NCI-H128 (cell line): ENCODE measurements at regions not wholly inside any gene's neighbourhood (a gene's known extent, or its start where the extent isn't known, plus 50 kb on each side); places are given as distances from the start of the nearest gene placed in this dataset.

Experiments
- DNase-seq: peaks from one replicate; lab custom pipeline; 2025; ENCODE audit not compliant: unreplicated experiment; lab: John Stamatoyannopoulos, UW

DNA sequence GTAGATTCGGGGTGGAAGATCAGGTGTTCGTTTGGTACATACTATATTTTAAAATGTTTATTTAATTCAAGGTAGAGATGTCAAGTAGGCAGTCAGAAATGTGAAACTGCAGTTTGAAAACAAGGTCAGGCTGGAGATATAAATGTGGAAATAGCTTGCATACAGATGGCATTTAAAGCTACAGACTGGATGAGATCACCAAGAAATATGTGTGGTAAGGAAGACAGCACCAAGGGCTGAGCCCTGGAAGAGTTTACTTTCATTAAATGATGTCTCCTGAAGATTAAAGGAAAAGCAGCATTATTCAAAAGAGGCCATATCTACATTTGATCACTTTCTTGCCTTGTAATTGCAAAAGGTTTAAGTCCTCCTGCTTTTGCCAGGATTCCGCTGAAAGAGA is 271.3 kb downstream of the PTBP2 start:
- DNase-seq = no peak

- no peak for DNase-seq
Observed at GRCh38 chr1:96995351-96995750, 273.8 kb downstream of the PTBP2 start.

- no peak for DNase-seq
Observed at GRCh38 chr1:96996001-96996400, 274.4 kb downstream of the PTBP2 start.

GRCh38 chr1:96997717-96998116 is 276.1 kb downstream of the PTBP2 start:
- no peak for DNase-seq

- DNase-seq = no peak
Observed at GRCh38 chr1:96998466-96998865, 276.9 kb downstream of the PTBP2 start.

GRCh38 chr1:96999191-96999590 is 277.6 kb downstream of the PTBP2 start:
- DNase-seq = no peak

DNA sequence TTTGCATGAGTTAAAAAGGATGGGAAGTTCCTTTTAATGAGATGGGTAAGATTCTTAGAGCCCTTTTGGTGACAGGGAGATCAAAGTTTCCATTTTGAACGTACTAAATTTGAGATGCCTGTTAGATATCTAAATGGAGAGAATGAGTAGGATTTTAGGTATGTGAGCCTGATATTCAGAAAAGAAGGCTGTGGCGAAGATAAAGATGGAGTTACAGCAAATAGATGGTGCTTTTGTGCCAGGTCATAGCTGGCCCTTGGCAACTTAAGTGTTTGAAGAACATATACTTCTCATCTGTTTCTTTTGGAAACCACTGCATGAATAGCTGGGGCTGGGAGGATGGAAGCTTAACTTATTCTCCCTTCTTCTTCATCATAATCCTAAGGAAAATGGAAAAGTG is 282.5 kb downstream of the PTBP2 start:
- no peak for DNase-seq

GRCh38 chr1:97004743-97005142 is 283.2 kb downstream of the PTBP2 start:
- DNase-seq = no peak

DNA sequence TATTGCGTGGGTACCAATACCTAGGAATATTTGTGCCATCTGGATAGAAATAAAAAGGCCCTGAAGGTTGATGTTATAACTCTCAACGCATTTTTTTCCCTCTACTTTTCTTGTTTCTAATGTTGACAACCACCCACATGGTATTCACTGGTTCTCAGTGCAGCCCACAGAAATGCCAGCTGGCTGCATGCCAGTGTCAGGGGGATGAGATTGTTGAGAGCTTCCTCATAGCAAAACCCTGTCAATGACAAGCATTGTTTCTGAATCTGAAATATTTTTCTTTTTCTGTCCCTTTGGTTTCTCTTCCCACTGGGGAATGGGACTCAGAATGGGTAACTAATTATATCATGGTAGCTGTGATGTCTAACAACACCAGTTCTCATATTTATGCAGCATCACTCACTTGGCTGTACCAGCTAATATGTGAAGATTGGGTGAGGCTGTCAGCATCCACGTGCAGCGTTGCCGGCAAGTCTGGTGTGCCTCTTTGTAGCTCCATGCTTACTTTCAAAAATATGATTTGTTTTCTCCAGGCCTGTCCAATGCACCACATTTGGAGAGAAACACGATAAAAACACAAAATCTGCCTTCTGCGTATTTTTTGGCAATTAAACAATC is 284.6 kb downstream of the PTBP2 start:
- no peak for DNase-seq

DNA sequence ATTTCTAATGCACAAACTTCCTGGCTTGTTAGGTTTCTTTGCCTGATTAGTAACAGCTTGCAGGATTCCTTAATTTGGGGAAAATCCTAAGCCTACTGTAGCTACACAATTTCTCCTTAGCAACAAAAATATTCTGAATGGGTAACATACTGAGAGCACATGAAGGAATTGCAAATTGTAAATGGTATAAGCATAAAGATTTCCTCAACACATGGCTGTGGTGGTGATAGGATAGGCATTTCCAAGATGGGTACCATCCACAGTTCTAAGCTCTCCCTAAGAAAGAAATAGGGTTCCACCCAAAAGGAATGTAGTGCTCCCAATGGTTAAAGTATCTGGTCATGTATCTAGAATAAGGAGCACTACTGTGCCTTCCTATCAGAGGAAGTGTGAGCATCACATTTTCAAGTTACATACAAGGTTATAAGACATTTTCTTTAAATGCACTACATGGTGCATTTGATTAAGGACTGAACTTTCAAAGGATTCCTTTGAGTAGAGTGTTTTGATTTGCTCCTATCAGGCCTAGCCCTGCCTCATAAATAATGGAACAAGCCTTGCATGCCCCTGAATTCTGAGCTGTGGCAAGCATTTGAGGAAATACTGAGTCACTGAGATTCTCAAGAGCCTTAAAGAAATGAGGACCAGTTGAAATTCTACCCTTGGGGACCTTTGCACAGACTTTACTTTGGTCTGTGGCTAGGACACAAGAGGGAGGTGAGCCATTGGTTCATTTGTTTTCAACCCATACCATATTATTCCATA is 286.4 kb downstream of the PTBP2 start:
- no peak for DNase-seq

DNA sequence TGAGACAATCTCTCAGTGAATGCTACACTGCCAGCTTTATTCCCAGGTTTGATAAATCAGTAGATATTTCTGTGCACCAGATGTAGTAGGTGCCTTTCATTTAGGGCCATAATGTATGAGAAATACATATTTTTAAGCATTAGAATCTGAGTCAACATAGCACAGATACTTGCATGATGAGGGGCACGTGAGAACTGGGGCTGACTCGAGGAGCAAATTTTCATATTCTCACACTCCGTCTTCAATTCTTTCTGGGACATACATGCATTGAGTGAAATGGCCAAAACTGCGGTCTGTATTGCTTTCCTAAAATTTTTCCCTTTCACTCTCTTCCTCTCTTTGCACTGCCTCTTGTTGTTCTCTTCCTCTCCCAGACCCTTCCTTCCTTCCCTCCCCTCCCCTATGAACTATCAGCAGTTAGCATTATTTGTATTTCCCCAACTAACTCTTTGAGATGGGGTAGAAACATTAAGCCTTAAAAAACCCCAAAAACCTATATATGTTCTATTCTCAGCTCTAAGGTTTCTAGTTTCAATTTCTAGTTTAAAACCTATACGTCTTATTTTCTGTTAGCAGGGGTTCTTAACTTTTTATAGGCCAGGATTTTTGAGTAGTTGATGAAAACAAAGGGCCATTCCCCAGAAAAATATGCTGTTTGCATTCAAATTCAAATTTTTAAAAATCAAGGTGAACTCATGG is 289.1 kb downstream of the PTBP2 start:
- no peak for DNase-seq

DNA sequence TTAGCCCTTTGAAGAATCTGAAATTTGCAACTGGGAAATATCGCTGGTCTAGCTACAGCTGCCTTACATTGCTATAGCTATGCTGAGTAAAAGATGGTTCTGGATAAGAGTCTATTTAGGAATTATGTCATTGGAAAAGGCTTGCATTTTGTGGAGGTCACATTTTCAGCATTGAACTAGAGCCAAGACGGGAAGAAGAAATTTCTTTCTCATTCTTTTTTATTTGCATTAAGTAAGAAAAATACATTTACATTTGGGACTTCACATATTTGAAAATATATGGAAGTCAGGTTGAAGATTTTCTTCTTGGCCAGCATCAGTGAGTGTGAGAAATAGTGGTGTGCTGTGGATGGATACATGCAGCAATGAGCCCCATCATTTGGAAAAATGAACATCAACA is 291.6 kb downstream of the PTBP2 start:
- DNase-seq = no peak

- DNase-seq = no peak
Observed at GRCh38 chr1:97013941-97014340, 292.4 kb downstream of the PTBP2 start.

GRCh38 chr1:97014426-97014825 is 292.8 kb downstream of the PTBP2 start:
- DNase-seq = no peak

- no peak for DNase-seq
Observed at GRCh38 chr1:97017895-97018294, 296.3 kb downstream of the PTBP2 start.
